PC-3 (cell line): ENCODE measurements at regions not wholly inside any gene's neighbourhood (a gene's known extent, or its start where the extent isn't known, plus 50 kb on each side); places are given as distances from the start of the nearest gene placed in this dataset.

Source experiments
- ATAC-seq: fragments of 200-7000 bp; cut with Tn5 transposase; 2 replicates; pipeline ENCODE4 v1.9.1; 2020; ENCODE audit warnings: mild to moderate bottlenecking, moderate library complexity
- BruUV-seq: library from RNA; stranded (reverse); fragments of 400-500 nt; replicated peaks from 2 replicates; lab custom pipeline; 2021; lab: Mats Ljungman, UMichigan
- CTCF ChIA-PET: fragments of 300-600 bp; sonication (Branson Sonifier 250); formaldehyde crosslinking; loops from one replicate; lab custom pipeline; 2022; ENCODE audit warnings: antibody characterized with exemption; lab: Charles Lee
- POLR2A ChIA-PET: fragments of 300-600 bp; sonication (Branson Sonifier 250); formaldehyde crosslinking; loops from one replicate; lab custom pipeline; 2022; ENCODE audit warnings: antibody characterized with exemption; ENCODE audit not compliant: unreplicated experiment; lab: Charles Lee
- DNase-seq: peaks from one replicate; pipeline ENCODE4 v3.0.0-alpha.2; 2015
- H2AFZ ChIP-seq: fragments of 300-600 bp; sonication (generic); 2 replicates; pipeline ENCODE4 v1.6.0; 2016; ENCODE audit warnings: antibody characterized with exemption, low read length
- H3F3A ChIP-seq: fragments of 300-600 bp; sonication (generic); one replicate; pipeline ENCODE4 v1.6.0; 2017; ENCODE audit warnings: antibody characterized with exemption, low read length, control low read depth, mild to moderate bottlenecking; ENCODE audit not compliant: unreplicated experiment
- H3K27ac ChIP-seq: fragments of 300-600 bp; sonication (generic); 2 replicates; pipeline ENCODE4 v1.5.1; 2016; ENCODE audit warnings: mild to moderate bottlenecking, low read length
- H3K27me3 ChIP-seq: fragments of 300-600 bp; sonication (generic); 2 replicates; pipeline ENCODE4 v1.6.1; 2016; ENCODE audit warnings: low read length, mixed read lengths
- H3K36me3 ChIP-seq: fragments of 300-600 bp; sonication (generic); 2 replicates; pipeline ENCODE4 v1.6.1; 2016; ENCODE audit warnings: low read depth, mixed run types, low read length, mixed read lengths
- H3K4me1 ChIP-seq: fragments of 300-600 bp; sonication (generic); 2 replicates; pipeline ENCODE4 v1.5.1; 2016; ENCODE audit warnings: low read length; ENCODE audit not compliant: insufficient read depth
- H3K4me2 ChIP-seq: fragments of 300-600 bp; sonication (generic); 2 replicates; pipeline ENCODE4 v1.6.0; 2016; ENCODE audit warnings: low read length
- H3K4me3 ChIP-seq: fragments of 300-600 bp; sonication (generic); 2 replicates; pipeline ENCODE4 v1.5.1; 2016; ENCODE audit warnings: mild to moderate bottlenecking, low read length, mixed read lengths
- H3K79me2 ChIP-seq: fragments of 300-600 bp; sonication (generic); 2 replicates; pipeline ENCODE4 v1.6.1; 2017; ENCODE audit warnings: low read length, mixed read lengths
- H3K9ac ChIP-seq: fragments of 300-600 bp; sonication (generic); 2 replicates; pipeline ENCODE4 v1.6.0; 2016; ENCODE audit warnings: mild to moderate bottlenecking, low read length
- H3K9me2 ChIP-seq: fragments of 300-600 bp; sonication (generic); replicated peaks from 2 replicates; pipeline ENCODE4 v1.6.1; 2016; ENCODE audit warnings: mixed run types, low read length, mixed read lengths
- H3K9me3 ChIP-seq: fragments of 300-600 bp; sonication (generic); 2 replicates; pipeline ENCODE4 v1.6.1; 2016; ENCODE audit warnings: low read length, mixed read lengths
- H4K20me1 ChIP-seq: fragments of 300-600 bp; sonication (generic); 2 replicates; pipeline ENCODE4 v1.6.1; 2016; ENCODE audit warnings: low read length, mixed read lengths
- CTCF ChIP-seq: fragments of 300-600 bp; sonication (generic); conservative IDR thresholded peaks from 2 replicates; pipeline ENCODE4 v1.5.1; 2017; ENCODE audit warnings: antibody characterized with exemption, low read depth, mild to moderate bottlenecking, low read length
- EZH2 ChIP-seq: fragments of 300-600 bp; sonication (generic); IDR thresholded peaks from one replicate; pipeline ENCODE4 v1.6.1; 2017; ENCODE audit warnings: antibody characterized with exemption, mild to moderate bottlenecking, low read length; ENCODE audit not compliant: unreplicated experiment
- EZH2phosphoT487 ChIP-seq: fragments of 300-600 bp; sonication (generic); IDR thresholded peaks from 2 replicates; pipeline ENCODE4 v1.6.1; 2018; ENCODE audit warnings: mild to moderate bottlenecking, antibody characterized with exemption, low read length, borderline replicate concordance
- intact Hi-C: fragments of 100-400 bp; cut with micrococcal nuclease; formaldehyde crosslinking; loops from 2 replicates; pipeline ENCODE4 v1.9.0; 2023

- Histone ChIP-seq H3K9me2 (no peaks in the 10 kb centered on the region), H3K79me2 (no peaks in the 10 kb centered on the region), H3K4me1 (no peaks in the 10 kb centered on the region), H2AFZ (no peak overlapping the region), H3K9ac (no peak overlapping the region), H3F3A (no peaks in the 10 kb centered on the region), H3K4me2 (no peak overlapping the region), H3K9me3 (no peaks in the 10 kb centered on the region), H3K4me3 (no peak overlapping the region), H4K20me1 (no peaks in the 10 kb centered on the region), H3K27me3 (no peaks in the 10 kb centered on the region), H3K36me3 (no peaks in the 10 kb centered on the region), H3K27ac (no peak overlapping the region)
- intact Hi-C loops: no loop called here
- TF ChIP-seq EZH2 (no peak), EZH2phosphoT487 (no peak), CTCF (no peak)
- ChIA-PET CTCF (no interaction called here), POLR2A (no interaction called here)
- DNase-seq (no peak), ATAC-seq (no peak)
- no TSS peak for BruUV-seq
Measured at GRCh38 chr13:63706751-63707150, 2291.1 kb upstream of the PCDH20 start.

- H3K36me3 ChIP-seq: no peaks in the 10 kb centered on the region
- no peaks in the 10 kb centered on the region for H4K20me1 ChIP-seq
- H2AFZ ChIP-seq: no peak overlapping the region
- no TSS peak for BruUV-seq
- H3K9me2 ChIP-seq: no peaks in the 10 kb centered on the region
- H3K4me3 ChIP-seq: no peak overlapping the region
- H3K4me2 ChIP-seq: no peak overlapping the region
- H3K4me1 ChIP-seq: no peaks in the 10 kb centered on the region
- H3K9me3 ChIP-seq: no peaks in the 10 kb centered on the region
- H3K27me3 ChIP-seq: no peaks in the 10 kb centered on the region
- no peaks in the 10 kb centered on the region for H3F3A ChIP-seq
- H3K9ac ChIP-seq: no peak overlapping the region
- ChIA-PET POLR2A (no interaction called here), CTCF (no interaction called here)
- H3K79me2 ChIP-seq: no peaks in the 10 kb centered on the region
- DNase-seq (no peak), ATAC-seq (no peak)
- TF ChIP-seq EZH2 (no peak), EZH2phosphoT487 (no peak), CTCF (no peak)
- intact Hi-C loops: no loop called here
- no peak overlapping the region for H3K27ac ChIP-seq
Measured at GRCh38 chr13:63704521-63704920, 2288.9 kb upstream of the PCDH20 start.

- no peak overlapping the region for H3K4me3 ChIP-seq
- ChIA-PET POLR2A (no interaction called here), CTCF (no interaction called here)
- intact Hi-C loops: no loop called here
- ATAC-seq: no peak
- no peaks in the 10 kb centered on the region for H3K79me2 ChIP-seq
- TF ChIP-seq EZH2phosphoT487 (no peak), CTCF (no peak), EZH2 (no peak)
- no peak overlapping the region for H3K9ac ChIP-seq
- no peaks in the 10 kb centered on the region for H4K20me1 ChIP-seq
- no peaks in the 10 kb centered on the region for H3F3A ChIP-seq
- H3K27ac ChIP-seq: no peak overlapping the region
- no peaks in the 10 kb centered on the region for H3K9me3 ChIP-seq
- no TSS peak for BruUV-seq
- no peaks in the 10 kb centered on the region for H3K27me3 ChIP-seq
- H3K36me3 ChIP-seq: no peaks in the 10 kb centered on the region
- no peak overlapping the region for H2AFZ ChIP-seq
- H3K4me1 ChIP-seq: no peaks in the 10 kb centered on the region
- H3K4me2 ChIP-seq: no peak overlapping the region
- no peaks in the 10 kb centered on the region for H3K9me2 ChIP-seq
- DNase-seq: no peak
Measured at GRCh38 chr13:63700350-63700749, 2284.7 kb upstream of the PCDH20 start.
